Islet precursor cell (in vitro differentiated cells): ENCODE measurements at regions not wholly inside any gene's neighbourhood (a gene's known extent, or its start where the extent isn't known, plus 50 kb on each side); places are given as distances from the start of the nearest gene placed in this dataset.

ENCODE experiments used
- DNase-seq: peaks from one replicate; pipeline ENCODE4 v3.0.0-alpha.2; 2018

DNA sequence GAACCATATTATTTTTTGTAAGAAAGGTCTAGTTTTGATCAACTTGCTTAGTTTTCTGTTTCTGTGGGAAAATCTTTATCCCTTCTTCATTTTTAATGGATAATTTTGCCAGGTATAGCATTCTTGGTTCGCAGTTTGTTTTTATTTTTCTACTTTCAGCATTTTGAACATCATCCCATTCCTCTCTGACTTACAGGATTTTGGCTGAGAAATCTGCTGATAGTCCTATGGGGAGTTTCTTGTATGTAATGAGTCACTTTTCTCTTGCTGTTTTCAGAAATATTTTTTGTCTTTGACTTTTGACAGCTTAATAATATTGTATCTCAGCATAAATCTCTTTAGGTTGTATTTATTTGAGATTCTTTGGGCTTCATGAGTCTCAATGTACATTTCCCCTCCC is 389.1 kb downstream of the PBX1 start:
- DNase-seq: no peak

DNA sequence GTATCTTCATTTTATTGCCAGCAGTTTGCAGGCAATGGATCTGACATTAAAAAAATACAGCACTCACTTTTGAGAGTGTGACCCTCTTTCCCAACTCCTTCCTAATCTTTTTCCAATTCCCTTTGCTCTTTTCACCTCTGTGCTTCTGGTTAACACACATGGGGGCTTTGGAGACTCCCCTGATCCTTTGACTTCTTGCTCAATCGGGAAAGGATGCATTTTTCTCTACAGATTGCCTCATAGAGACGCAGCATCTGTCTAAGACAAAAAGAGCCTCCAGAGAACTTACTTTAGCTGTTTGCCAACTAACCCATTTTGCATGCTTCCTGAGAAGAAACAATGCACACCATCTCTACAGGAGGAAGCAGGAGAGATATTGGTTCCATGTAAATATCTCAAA is 378.3 kb downstream of the PBX1 start:
- no peak for DNase-seq

DNA sequence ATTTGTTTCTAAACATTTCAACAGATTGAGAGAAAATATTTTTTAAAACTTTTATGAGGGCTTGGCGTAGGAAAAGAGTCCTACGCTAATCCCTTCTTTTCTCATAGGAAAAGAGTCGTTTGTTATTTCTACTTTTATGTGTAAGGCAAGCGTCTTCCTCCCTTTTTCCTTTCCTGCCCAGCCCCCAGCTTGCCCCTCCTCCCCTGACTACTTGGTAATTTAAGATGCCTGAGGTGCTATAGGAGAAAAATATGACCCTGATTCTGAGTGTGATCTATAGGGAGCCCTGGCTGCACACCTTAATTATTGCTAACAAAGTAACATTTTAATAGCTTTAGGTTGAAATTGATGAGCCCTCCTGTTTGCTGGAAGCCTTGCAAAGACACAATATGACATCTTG is 373.6 kb downstream of the PBX1 start:
- no peak for DNase-seq

GRCh38 chr1:164930833-164931232 is 371.8 kb downstream of the PBX1 start:
- no peak for DNase-seq

GRCh38 chr1:164930241-164930640 is 371.3 kb downstream of the PBX1 start:
- no peak for DNase-seq

- no peak for DNase-seq
Measured at GRCh38 chr1:164928232-164928812, 369.3 kb downstream of the PBX1 start.

DNA sequence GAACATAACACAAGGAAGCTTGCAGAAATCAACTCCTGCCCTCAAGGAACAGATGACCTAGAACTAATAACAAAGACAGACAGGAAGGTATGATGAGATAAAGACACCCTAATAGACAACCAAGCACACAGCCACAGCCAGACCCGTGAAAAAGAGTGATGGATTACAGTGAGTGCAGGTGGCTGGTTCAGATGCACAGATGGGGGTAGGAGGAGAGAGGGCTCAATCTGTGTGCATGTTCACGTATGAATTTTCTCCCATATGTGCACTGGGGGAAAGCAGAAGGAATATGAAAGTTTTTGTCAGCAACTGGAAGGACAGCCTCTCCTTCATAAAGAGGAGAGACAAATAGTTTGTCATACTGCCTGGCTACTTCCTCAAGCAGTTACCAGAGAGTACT is 367.1 kb downstream of the PBX1 start:
- no peak for DNase-seq

- DNase-seq: no peak
Measured at GRCh38 chr1:164922585-164922984, 363.6 kb downstream of the PBX1 start.

- DNase-seq: no peak
Measured at GRCh38 chr1:164921493-164921892, 362.5 kb downstream of the PBX1 start.

- no peak for DNase-seq
Measured at GRCh38 chr1:164918140-164918539, 359.2 kb downstream of the PBX1 start.

DNA sequence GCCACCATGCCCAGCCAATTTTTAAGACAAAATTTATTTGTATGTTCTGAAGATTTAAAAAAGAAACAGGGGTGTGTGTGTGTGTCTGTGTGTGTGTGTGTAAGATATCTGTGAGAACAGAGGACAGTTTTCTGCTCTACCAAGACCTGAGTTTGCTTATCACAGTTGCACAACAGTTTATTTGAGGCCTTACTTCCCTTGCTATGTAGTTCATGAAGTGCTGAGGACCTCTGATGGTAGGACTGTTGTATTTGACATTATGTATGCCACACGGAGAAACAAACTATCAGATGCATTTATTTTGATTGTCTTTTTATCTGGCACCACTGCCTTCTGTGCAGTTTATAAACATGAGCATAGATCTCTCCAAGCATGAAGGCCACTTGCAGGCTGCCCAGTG is 355.2 kb downstream of the PBX1 start:
- no peak for DNase-seq

DNA sequence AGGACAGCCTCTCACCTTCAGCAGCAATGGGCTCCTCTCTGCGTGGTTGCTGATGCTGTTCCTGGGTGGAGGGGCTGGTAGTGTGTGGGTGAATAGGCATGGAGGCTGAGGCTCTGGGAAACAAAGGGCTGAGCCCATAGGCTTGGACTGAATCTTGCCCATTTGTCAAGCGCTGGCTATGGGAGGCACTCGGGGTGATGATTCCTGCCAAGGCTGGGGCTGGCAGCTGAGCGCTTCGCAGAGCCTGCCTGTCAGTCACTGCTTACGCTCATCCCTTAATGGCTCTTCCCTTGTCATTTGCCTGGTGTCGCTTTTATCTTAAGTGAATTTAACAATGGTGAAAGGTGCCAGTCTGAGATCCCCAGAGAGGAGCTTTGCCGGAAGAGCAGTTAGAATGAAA is 353.3 kb downstream of the PBX1 start:
- DNase-seq: no peak

DNA sequence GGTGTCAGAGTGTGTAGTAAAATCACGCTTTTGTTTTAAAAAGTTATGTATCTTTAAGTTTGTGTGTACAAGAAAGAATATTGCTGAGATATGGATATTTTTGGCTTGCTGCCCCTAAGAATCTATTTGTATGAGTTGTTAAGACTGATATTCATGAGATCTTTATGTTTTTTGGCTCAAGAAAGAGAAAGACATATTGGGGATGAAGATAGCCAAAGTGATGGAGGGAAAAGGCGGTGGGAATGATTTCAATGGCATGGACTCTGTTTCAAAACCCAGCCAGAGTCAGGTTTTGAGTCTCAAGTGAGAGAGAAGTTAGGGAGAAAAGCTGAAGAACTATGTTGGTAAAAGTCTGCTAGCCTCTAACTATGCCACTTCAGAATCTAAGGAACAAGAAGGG is 351.7 kb downstream of the PBX1 start:
- DNase-seq: no peak

- DNase-seq: no peak
Measured at GRCh38 chr1:164907666-164908065, 348.7 kb downstream of the PBX1 start.

- no peak for DNase-seq
Measured at GRCh38 chr1:164905869-164906268, 346.9 kb downstream of the PBX1 start.

- no peak for DNase-seq
Measured at GRCh38 chr1:164902491-164902890, 343.5 kb downstream of the PBX1 start.
